Vagina (tissue), 2 donors: ENCODE measurements at regions not wholly inside any gene's neighbourhood (a gene's known extent, or its start where the extent isn't known, plus 50 kb on each side); places are given as distances from the start of the nearest gene placed in this dataset.
A peak's percentile ranks its signal among the peaks of the same experiment; 100 is the strongest.

Experiments
- DNase-seq, 2 donors: peaks; one replicate each; pipeline ENCODE4 v3.0.0-alpha.2; 2017; ENCODE audit errors: extremely low spot score in 2 of 2
- H3K27ac ChIP-seq: fragments of 200-600 bp; sonication (generic); one replicate; pipeline ENCODE4 v1.5.1; 2019
- H3K27me3 ChIP-seq: fragments of 200-600 bp; sonication (generic); one replicate; pipeline ENCODE4 v1.5.1; 2019
- H3K36me3 ChIP-seq, 2 donors: fragments of 200-600 bp; sonication (generic); one replicate each; pipeline ENCODE4 v1.5.1; 2017 to 2019
- H3K4me1 ChIP-seq: fragments of 200-600 bp; sonication (generic); one replicate; pipeline ENCODE4 v1.5.1; 2019
- H3K4me3 ChIP-seq, 2 donors: fragments of 200-600 bp; sonication (generic); 1 replicate in 1 of 2; 2 replicates in 1 of 2; pipeline ENCODE4 v1.5.1; 2016 to 2019
- H3K9me3 ChIP-seq: fragments of 200-600 bp; sonication (generic); one replicate; pipeline ENCODE4 v1.5.1; 2019
- CTCF ChIP-seq, 3 experiments: fragments of 450-650 bp in 2 of 3; fragments of 200-600 bp in 1 of 3; sonication (generic) in 1 of 3; IDR thresholded peaks; one replicate each; pipeline ENCODE4 v1.5.1; 2017 to 2019; ENCODE audit warnings: antibody characterized with exemption in 3 of 3, mild to moderate bottlenecking in 2 of 3, moderate library complexity in 2 of 3
- POLR2A ChIP-seq, 2 donors: fragments of 450-650 bp; IDR thresholded peaks; one replicate each; pipeline ENCODE4 v1.6.1; 2017; ENCODE audit warnings: antibody characterized with exemption in 2 of 2, mild to moderate bottlenecking in 2 of 2, moderate library complexity in 2 of 2
- POLR2AphosphoS5 ChIP-seq, 2 donors: sonication (generic); formaldehyde crosslinking; IDR thresholded peaks; one replicate each; pipeline ENCODE4 v1.9.0; 2017; ENCODE audit warnings: antibody characterized with exemption in 2 of 2, mild to moderate bottlenecking in 2 of 2, low read depth in 1 of 2; ENCODE audit not compliant: insufficient read depth in 1 of 2
- intact Hi-C: fragments of 100-400 bp; cut with DNase I; formaldehyde crosslinking; loops from one replicate; pipeline ENCODE4 v1.15.1; 2023

DNA sequence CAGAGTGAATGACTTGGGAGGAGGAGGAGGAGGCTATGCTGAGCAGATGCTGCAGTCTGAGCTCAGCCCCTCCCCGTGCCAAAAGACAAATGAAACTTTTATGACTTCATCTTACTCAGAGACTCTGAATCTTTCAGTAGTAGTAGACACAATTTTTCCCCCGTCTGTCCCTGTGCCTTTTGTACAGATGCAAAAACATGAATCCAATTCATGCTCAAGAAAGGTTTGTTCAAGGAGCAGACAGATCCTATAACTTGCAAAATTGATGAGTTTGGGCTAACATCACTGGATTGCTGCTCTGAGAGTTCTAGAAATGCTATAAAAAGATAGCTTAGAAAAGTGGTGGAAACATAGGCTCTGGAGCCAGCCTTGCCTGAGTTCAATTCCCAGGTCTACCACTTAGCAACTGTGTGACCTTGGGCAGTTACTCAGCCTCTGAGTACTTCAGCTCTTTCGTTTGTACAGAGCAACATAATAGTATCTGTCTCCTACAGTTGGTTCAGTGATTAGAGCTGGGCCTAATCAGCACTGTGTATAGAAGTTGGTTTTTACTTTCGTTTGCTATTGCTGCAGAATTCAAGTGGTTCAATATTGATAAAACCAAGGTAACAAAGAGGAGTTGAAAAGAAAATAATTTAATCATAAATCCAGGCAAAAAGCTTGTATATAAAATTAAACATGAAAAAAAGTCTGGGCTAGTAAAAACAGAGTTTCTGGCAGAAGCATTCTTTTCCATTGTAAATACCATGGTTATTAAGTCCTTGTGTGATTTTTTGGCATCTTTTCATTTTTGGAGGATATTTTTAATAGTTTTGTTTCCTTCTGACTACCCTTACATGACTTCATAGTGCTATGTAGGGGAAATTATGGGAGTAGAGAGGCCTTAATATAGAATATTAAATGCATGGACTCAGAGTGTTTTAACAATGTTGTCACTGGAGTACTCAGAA lies 174.2 kb upstream of the ZNF32 start:
- no peak for DNase-seq
- no peak for TF ChIP-seq CTCF (IDR thresholded peaks at IDR 0.05)
- no peak for TF ChIP-seq POLR2AphosphoS5 (IDR thresholded peaks at IDR 0.05; ENCODE audit: insufficient read depth in 1 of 2, low read depth in 1 of 2)
- TF ChIP-seq POLR2A (IDR thresholded peaks at IDR 0.05), result no peak
- Histone ChIP-seq H3K4me1 (peaks cover 37% of the 10 kb centered on the region), H3K27me3 (no peaks in the 10 kb centered on the region), H3K4me3 (no peak overlapping the region), H3K36me3 (no peaks in the 10 kb centered on the region), H3K9me3 (no peaks in the 10 kb centered on the region), H3K27ac (peak overlapping the region; percentile 87)
- intact Hi-C loops, result no loop called here

DNA sequence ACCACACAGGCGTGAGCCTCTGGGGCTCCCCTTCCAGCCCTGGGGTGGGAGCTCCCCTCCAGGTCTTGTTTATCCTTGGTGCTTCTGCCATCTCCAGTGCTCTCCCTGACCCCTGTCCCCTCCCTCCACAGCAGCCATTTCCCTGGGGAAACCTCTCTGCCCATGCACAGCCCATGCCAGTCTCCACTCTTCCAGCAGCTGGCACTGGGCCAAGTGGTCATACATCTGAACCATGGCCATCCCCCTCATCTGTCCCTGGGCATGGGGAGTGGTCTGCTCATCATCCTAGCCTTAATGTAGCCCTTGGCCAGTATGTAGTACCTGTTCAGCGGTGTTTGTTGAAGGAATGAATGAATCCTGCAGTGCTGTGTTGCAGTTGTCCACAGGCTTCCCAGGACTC lies 172.4 kb upstream of the ZNF32 start:
- TF ChIP-seq POLR2A (IDR thresholded peaks at IDR 0.05) (no peak), POLR2AphosphoS5 (IDR thresholded peaks at IDR 0.05; ENCODE audit: insufficient read depth in 1 of 2, low read depth in 1 of 2) (no peak), CTCF (IDR thresholded peaks at IDR 0.05) (no peak)
- Histone ChIP-seq H3K27ac (no peak overlapping the region), H3K4me3 (no peak overlapping the region), H3K27me3 (no peaks in the 10 kb centered on the region), H3K36me3 (no peaks in the 10 kb centered on the region), H3K4me1 (peaks cover 37% of the 10 kb centered on the region), H3K9me3 (no peaks in the 10 kb centered on the region)
- no peak for DNase-seq
- intact Hi-C loops, result no loop called here

- no peak for DNase-seq
- Histone ChIP-seq H3K4me3 (no peak overlapping the region), H3K4me1 (peaks cover 32% of the 10 kb centered on the region), H3K27ac (no peak overlapping the region), H3K27me3 (no peaks in the 10 kb centered on the region), H3K9me3 (no peaks in the 10 kb centered on the region), H3K36me3 (no peaks in the 10 kb centered on the region)
- TF ChIP-seq CTCF (IDR thresholded peaks at IDR 0.05) (no peak), POLR2A (IDR thresholded peaks at IDR 0.05) (no peak), POLR2AphosphoS5 (IDR thresholded peaks at IDR 0.05; ENCODE audit: insufficient read depth in 1 of 2, low read depth in 1 of 2) (no peak)
- intact Hi-C loops, result no loop called here
These were observed 172.0 kb upstream of the ZNF32 start for GRCh38 chr10:43820663-43821062.

DNA sequence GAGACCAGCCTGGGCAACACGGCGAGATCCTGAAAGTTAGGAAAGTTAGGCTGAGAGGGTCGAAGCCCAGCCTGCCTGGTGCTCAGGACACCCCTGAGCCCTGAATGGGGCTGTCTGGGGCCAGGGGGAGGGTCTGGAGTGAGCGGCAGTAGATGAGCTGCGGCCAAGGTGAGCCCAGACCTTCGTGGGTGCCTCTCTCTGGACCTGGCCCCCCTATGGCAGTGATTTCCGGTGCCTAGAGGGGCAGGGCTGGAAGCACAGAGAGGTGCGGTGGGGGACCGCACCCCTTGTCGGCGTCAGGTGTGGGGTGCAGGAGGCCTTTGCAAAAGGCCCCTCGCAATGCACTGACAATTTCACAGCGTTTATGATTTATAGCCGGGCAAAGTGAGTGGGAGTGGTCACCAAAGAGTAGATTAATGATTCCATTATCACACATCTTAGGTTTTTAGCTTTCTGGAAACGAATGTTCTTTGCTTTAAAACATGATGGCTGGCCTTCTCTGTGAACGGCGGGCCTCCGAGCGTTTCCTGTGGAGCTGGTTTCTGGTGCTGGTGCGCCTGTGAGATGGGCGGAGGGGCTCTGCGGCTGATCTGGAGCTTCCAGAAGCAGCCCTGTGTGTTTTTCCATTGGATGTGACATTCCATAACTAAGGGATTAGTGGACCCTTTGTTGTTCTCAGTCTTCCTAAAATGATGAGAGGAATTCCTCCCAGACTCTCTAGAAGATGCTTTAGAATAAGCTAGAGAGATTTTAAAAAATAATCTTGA lies 171.0 kb upstream of the ZNF32 start:
- Histone ChIP-seq H3K4me3 (no peak overlapping the region), H3K27me3 (no peaks in the 10 kb centered on the region), H3K9me3 (no peaks in the 10 kb centered on the region), H3K4me1 (peaks cover 25% of the 10 kb centered on the region), H3K27ac (no peak overlapping the region), H3K36me3 (no peaks in the 10 kb centered on the region)
- TF ChIP-seq CTCF (IDR thresholded peaks at IDR 0.05), result no peak
- no peak for TF ChIP-seq POLR2A (IDR thresholded peaks at IDR 0.05)
- TF ChIP-seq POLR2AphosphoS5 (IDR thresholded peaks at IDR 0.05; ENCODE audit: insufficient read depth in 1 of 2, low read depth in 1 of 2), result no peak
- DNase-seq, result no peak
- intact Hi-C loops, result no loop called here
